ENCODE measurements at regions not wholly inside any gene's neighbourhood (a gene's known extent, or its start where the extent isn't known, plus 50 kb on each side); places are given as distances from the start of the nearest gene placed in this dataset.

- TF ChIP-seq, protein P1, sequence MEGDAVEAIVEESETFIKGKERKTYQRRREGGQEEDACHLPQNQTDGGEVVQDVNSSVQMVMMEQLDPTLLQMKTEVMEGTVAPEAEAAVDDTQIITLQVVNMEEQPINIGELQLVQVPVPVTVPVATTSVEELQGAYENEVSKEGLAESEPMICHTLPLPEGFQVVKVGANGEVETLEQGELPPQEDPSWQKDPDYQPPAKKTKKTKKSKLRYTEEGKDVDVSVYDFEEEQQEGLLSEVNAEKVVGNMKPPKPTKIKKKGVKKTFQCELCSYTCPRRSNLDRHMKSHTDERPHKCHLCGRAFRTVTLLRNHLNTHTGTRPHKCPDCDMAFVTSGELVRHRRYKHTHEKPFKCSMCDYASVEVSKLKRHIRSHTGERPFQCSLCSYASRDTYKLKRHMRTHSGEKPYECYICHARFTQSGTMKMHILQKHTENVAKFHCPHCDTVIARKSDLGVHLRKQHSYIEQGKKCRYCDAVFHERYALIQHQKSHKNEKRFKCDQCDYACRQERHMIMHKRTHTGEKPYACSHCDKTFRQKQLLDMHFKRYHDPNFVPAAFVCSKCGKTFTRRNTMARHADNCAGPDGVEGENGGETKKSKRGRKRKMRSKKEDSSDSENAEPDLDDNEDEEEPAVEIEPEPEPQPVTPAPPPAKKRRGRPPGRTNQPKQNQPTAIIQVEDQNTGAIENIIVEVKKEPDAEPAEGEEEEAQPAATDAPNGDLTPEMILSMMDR (IDR thresholded peaks at IDR 0.05; ENCODE audit: low read length): peak; percentile 78
- TF ChIP-seq EZH2 (optimal IDR thresholded peaks at IDR 0.05; ENCODE audit: low read depth, low read length) (no peak), EZH2phosphoT487 (IDR thresholded peaks at IDR 0.05; ENCODE audit: low read length) (no peak)
Measured at GRCh38 chr12:45543887-45544286, 185.6 kb upstream of the ARID2 start.

Data from MM.1S (cell line).